ENCODE measurements at regions not wholly inside any gene's neighbourhood (a gene's known extent, or its start where the extent isn't known, plus 50 kb on each side); places are given as distances from the start of the nearest gene placed in this dataset.

GRCh38 chr15:97457203-97457847, 503.2 kb upstream of the ARRDC4 start (continued):
- TF ChIP-seq JUN (CRISPR knock-in tag; IDR thresholded peaks at IDR 0.05): no peak

- H3K4me3 Mint-ChIP-seq: no peak overlapping the region
- ChIA-PET POLR2A (no interaction called here), CTCF (no interaction called here)
- no peak for ATAC-seq
- H3K27me3 Mint-ChIP-seq (ENCODE audit: low read depth): no peaks in the 10 kb centered on the region
- H3K9me3 Mint-ChIP-seq: no peaks in the 10 kb centered on the region
- no peak overlapping the region for H3K27ac Mint-ChIP-seq
- DNase-seq (ENCODE audit: low spot score): no peak
- no peaks in the 10 kb centered on the region for H3K4me1 Mint-ChIP-seq
- H3K36me3 Mint-ChIP-seq: no peaks in the 10 kb centered on the region
- TF ChIP-seq JAZF1 (CRISPR knock-in tag; IDR thresholded peaks at IDR 0.05) (no peak), GRHL2 (CRISPR knock-in tag; IDR thresholded peaks at IDR 0.05; ENCODE audit: insufficient replicate concordance, severe bottlenecking) (no peak), EMX1 (CRISPR knock-in tag; IDR thresholded peaks at IDR 0.05) (no peak), ESRRA (CRISPR knock-in tag; IDR thresholded peaks at IDR 0.05; ENCODE audit: borderline replicate concordance) (no peak), ZNF263 (CRISPR knock-in tag; IDR thresholded peaks at IDR 0.05; ENCODE audit: low read depth) (no peak), ZNF317 (CRISPR knock-in tag; IDR thresholded peaks at IDR 0.05; ENCODE audit: borderline replicate concordance, low read depth) (no peak), GTF2I (CRISPR knock-in tag; conservative IDR thresholded peaks at IDR 0.05) (no peak), HMGXB4 (CRISPR knock-in tag; IDR thresholded peaks at IDR 0.05) (no peak), SMAD4 (CRISPR knock-in tag; IDR thresholded peaks at IDR 0.05) (no peak), ZNF396 (CRISPR knock-in tag; IDR thresholded peaks at IDR 0.05; ENCODE audit: borderline replicate concordance) (no peak), ZNF532 (CRISPR knock-in tag; IDR thresholded peaks at IDR 0.05; ENCODE audit: borderline replicate concordance) (no peak), ZNF232 (CRISPR knock-in tag; IDR thresholded peaks at IDR 0.05) (no peak), MYBL2 (CRISPR knock-in tag; IDR thresholded peaks at IDR 0.05) (no peak), ZNF121 (CRISPR knock-in tag; IDR thresholded peaks at IDR 0.05) (no peak), CREM (CRISPR knock-in tag; IDR thresholded peaks at IDR 0.05) (no peak), ZNF219 (CRISPR knock-in tag; IDR thresholded peaks at IDR 0.05; ENCODE audit: borderline replicate concordance) (no peak), E2F4 (CRISPR knock-in tag; IDR thresholded peaks at IDR 0.05; ENCODE audit: borderline replicate concordance, low read depth) (no peak)
Measured at GRCh38 chr15:97459771-97460170, 500.7 kb upstream of the ARRDC4 start.

- no peak for ATAC-seq
- no peak overlapping the region for H3K4me3 Mint-ChIP-seq
- H3K9me3 Mint-ChIP-seq: no peaks in the 10 kb centered on the region
- no peak for DNase-seq (ENCODE audit: low spot score)
- no peaks in the 10 kb centered on the region for H3K4me1 Mint-ChIP-seq
- POLR2A ChIA-PET: no interaction called here
- H3K27me3 Mint-ChIP-seq (ENCODE audit: low read depth): no peaks in the 10 kb centered on the region
- no peak overlapping the region for H3K27ac Mint-ChIP-seq
- CTCF ChIA-PET: no interaction called here
- no peaks in the 10 kb centered on the region for H3K36me3 Mint-ChIP-seq
- no peak for TF ChIP-seq ARID4B (CRISPR knock-in tag; IDR thresholded peaks at IDR 0.05; ENCODE audit: borderline replicate concordance)
Measured at GRCh38 chr15:97461226-97461625, 499.3 kb upstream of the ARRDC4 start.

Data from WTC11 (cell line).